ENCODE measurements at regions not wholly inside any gene's neighbourhood (a gene's known extent, or its start where the extent isn't known, plus 50 kb on each side); places are given as distances from the start of the nearest gene placed in this dataset.
"Not testable (repeated sequence)": the region's sequence is repeated elsewhere in the genome, so short reads cannot be mapped to it uniquely, and the experiment has no call there.

DNA sequence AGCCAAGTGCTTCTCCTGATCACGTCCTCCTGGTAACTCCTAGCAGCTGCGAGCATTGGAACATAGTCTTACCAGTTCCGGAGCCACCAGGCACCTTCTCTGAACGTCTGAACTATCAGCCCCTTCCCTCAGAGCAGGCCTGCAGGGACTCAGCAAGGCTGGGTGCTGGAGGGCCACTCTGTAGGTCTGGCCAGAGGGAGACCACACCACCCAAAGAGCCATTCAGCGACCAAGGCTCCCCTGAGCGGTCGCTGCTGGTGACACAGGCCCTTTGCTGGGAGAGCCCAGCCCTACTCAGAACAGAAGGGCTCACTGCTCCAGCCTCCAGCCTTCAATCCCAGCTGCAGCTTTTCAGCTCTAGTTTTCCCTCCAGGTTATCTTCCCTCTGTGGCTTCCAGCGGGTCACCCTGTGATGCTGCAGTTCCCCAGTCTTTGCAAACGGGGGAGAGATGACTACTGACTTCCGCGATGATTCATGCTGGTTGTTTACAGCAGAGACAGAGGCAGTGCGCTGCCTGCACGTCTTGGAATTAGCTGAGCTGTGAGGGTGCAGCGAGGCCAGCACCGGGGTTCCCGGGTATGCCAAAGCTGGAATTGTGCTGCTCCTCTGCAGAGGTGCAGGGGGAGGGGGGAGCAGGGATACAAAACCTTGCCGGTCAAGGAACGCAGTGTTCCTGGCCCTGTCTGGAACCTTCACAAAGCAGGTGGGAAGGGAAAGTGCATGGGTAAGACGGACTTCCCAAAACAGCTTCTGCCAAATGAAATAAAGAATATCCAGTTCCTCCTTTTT, 161.4 kb downstream of the LY86 start:
- peak; percentile 87 to 94 for DNase-seq

DNA sequence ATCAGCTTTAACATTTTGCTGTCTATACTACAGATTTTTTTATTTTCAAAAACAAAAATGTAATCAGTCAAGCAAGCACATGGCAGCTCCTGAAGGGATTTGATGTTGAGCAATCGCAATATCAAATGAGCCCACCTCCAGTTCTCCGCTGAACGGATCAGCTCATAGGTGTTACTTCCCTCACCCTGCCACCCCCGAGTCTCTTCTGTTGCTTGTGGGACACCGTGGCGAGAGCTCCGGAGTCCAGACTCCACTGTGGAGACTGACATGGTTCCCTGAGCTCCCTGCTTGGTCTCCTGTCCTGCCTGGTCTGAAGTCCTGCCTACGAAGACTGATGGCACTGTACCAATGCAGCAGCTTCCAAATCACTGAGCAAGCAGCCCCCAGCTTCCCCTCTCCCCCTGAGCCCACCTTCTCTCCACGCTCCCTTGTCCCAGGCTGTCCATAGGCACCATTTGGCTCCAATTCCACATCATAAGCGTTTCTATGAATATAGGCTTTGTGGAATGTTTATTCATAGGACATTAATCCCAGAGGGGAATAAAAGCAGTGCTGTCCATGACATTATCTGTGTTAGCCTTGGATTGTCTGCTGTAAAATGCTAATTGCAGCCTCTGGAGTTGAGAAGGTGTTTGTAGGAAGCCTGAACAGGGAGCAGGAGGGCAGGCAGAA, 162.2 kb downstream of the LY86 start:
- peak; percentile 18 to 54 for DNase-seq

DNA sequence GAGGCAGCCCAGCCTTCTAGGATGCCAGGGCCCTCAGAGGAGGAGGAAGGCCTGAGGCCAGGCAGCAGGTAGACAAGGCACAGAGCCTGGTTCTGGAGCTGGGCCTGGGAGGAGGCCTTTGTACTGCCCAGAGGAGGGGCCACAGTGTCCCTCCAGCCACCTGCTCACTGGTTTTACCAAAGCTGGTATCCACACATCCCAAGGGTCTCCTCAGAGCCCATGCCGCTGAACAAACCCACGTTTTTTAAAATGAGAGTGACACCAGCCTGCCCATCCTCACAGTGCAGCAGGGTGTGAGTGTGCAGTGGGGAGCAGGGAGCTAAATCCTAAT, 162.7 kb downstream of the LY86 start:
- DNase-seq: no peak

DNA sequence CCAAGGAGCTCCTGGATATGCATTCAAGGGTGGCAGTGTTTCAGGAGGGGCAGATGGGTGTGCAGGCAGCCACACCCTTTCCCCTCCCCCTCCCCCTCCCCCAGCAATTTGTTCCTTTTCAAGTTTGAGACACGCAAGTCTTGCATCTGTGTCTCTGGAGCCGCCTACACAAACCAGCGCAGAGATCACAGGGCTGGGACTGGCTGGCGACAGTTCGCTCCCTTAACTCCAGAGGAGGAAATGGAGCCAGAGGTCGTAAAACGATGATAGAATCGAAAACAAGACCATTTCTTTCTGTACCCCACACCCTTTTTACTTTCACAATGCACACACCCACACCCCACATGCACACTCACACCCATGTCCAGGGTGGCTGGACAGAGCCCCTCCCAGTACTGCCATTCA, 163.1 kb downstream of the LY86 start:
- peak; percentile 96 to 97 for DNase-seq

DNA sequence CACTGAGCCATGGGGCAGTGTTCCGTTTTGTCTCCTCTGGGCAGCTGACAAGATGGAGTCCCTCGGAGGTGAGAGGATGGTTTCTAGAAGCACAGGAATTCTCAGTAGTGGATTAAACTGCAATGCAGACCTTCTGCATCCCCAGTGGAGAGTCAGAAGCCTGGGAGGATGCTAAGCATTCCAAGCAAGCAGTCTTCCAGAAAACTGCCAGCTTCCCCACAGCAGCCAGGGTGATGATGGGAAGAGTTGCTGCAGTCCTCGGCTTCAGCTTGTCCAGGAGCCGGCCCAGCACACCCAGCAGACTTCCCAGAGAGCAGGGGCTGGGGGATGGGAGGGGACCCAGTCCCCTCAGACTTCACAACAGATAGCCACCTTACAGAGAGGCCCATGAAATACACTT, 163.6 kb downstream of the LY86 start:
- DNase-seq: no peak

DNA sequence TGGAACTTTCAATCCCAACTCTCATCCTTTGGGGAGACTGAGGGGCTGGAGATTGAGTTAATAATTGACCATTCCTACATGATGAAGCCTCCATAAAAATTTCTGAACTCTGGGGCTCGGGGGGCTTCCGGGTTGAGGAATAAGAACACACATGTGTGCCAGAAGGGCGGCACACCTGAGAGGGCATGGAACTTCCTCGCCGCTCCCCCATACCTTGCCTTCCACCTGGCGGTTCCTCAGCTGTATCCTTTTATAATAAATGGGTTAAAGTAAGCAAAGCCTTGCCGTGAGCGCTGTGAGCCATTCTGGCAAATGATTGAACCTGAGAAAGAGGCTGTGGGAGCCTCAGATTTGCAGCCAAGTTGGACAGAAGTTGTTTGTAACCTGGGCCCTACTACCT, 164.8 kb downstream of the LY86 start:
- DNase-seq: no peak

DNA sequence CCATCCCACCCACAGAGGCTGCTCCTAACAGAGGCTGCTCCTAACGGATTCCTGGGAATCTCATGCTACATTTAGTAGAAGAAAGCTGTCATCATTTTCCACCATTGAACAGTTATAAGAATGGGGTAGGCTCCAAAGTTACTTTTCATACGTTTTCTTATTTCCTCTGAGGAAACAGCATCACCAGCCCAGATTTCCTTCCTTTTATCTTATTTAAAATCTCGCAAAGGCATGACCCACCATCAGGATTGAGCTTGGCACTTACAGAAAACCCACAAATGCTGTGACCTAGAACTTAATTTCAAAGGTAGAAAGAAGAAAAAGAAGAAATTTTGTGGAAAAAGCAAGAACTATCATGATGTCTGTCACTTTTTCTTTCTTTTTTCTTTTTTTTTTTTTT, 168.0 kb downstream of the LY86 start:
- no peak for DNase-seq

DNA sequence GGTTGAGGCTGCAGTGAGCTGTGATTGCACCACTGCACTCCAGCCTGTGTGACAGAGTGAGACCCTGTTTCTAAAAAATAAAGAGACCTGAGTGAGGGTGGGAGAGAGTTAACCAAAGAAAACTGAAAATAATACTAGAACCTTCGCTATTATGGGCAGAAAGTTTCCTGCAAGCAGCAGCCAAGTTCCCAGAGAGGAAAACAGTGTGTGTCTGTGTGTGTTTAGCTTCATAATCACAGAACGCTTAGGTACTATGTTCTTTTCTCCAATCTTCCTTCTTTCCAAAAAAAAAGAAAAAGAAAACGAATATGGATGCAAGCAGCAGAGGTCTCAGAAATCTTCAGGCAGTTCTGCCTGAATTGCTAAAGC, 170.0 kb downstream of the LY86 start:
- DNase-seq: no peak

DNA sequence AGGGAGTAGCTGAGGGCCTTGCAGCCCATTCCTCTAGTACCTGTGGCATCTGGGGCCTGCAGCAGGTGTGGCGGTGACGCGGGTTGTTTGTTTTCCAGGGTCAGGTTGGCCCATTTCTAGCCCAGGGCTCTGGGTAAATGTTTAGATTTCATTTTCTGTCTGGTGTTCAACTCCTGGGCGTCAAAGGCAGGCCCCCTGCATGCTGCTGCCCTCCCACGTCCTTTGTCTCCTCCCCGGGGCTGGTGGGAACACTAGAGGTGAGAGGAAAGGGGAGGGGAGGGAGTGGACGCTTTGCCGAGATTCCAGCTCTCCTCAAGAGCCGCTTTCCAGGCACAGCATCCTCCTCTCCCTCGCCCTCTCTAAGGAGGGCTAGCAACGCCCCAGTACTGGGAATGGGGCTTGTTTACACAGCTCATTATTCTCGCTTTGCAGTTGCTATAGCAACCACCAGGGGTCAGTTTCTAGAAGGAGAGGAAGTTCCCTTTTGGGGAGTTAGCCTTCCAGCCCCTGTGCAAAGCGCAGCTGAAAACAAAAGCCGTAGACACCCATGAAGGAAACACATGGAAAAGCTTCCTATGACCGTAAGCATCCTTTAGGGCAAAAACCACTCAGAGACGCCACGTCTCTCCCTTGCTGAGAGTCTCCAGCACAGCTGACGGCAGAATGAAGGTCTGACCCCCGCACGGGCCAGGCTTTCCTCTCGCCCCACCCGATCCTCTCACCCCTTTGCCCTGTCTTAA, 170.6 kb downstream of the LY86 start:
- DNase-seq: peak; percentile 81 to 86

DNA sequence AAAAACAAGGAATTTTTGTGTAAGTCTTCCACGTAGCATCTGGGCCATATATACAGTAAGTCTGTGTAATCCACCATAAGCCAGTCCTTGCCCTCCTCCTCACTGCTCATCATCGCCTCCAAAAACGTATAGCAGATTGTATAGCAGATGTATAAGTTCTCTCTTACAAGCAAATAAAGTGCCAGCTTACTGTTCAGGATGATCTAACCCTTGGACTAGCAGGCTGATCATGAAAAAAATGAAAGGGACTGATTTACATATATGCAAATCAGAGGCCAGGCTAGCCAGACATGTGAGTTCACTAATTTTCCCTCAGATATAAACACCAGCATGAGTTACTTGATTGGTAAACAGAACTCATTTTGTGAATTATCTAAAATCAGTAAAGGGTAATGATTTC, 171.5 kb downstream of the LY86 start:
- no peak for DNase-seq

DNA sequence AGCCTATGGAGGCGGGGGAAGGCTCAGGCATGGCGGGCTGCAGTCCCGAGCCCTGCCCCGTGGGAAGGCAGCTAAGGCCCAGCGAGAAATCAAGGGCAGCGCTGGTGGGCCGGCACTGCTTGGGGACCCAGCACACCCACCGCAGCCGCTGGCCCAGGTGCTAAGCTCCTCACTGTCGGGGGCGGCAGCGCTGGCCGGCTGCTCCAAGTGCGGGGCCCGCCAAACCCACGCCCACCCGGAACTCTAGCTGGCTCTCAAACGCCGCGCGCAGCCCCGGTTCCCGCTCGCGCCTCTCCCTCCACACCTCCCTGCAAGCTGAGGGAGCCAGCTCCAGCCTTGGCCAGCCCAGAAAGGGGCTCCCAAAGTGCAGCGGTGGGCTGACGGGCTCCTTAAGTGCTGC, 174.0 kb downstream of the LY86 start:
- DNase-seq: not testable (repeated sequence)

DNA sequence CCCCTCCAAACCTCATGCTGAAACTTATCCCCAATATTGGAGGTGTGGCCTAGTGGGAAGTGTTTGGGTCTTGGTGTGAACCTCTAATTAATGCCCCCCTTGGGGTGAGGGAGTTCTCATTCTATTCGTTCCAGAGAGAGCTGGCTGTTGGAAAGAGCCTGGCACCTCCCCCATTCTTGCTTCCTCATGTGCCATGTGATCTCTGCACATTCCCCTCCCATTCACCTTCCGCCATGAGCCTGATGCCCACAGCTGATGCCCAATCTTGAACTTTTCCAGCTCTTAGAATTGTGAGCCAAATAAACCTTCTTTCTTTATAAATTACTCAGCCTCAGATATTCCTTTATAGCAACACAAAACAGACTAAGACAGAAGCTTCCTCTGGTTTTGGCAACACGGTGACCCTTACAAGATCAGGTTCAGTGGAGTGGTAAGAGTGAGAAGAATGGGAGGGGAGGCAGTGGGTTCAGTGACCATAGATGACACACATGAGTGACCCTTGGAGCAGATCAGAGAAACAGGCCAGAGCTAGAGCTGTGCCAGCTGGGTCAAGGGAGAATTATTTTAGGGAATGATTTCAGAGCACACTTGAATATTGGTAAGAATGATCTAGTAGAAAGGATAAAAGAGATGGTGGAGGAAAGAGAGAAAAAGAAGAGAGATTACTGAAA, 176.4 kb downstream of the LY86 start:
- peak in 1 of 2 donors; percentile 15 for DNase-seq

DNA sequence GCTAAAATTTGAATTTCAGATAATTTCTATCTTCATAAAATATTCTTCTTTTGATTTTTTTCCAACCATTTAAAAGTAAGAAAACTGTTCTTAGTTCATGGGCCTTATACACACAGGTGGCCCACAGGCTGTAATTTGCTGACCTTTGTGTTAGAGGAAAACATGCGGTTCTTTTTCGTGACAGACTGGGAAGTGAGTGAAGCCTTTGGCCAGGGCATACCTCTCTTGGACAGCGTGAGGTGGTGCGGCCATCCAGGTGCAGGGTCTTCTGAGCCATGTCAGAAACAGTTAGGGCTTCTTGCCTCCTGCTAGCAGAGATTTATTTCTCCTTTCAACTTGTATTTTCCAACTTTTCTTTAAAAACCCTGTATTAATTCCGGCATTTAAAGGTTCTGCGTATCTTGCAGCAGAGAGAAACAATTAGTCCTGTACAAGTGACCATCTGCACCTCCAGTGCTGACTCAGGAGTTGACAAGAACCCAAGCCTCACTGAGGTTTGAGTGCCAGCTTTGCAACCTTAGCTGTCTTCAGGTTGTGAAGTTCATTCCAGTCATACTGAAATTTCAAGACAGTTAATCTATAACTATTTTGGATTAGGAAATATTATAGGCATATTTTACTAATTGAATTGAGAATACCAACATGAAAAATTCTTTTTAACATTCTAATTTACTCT, 177.8 kb downstream of the LY86 start:
- DNase-seq: no peak

DNA sequence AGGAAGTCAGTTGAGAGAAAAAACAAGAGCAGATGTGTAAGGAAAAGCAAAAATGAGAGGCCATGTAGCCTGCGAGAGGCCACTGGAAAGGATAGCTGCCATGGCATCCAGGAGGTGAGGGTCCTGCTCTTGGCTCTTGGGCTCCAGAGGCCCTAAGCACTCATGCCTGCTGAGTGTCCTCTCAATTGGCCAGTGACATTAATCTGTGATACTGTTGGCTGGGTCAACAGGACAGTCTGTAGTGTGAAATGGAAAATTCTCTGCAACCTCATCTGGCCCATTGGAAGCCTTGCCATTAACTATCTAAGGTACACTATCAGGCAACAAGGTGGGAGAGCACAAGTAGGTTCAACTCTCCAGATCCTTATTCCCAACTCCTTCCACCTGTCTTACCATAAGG, 180.9 kb downstream of the LY86 start:
- DNase-seq: no peak

DNA sequence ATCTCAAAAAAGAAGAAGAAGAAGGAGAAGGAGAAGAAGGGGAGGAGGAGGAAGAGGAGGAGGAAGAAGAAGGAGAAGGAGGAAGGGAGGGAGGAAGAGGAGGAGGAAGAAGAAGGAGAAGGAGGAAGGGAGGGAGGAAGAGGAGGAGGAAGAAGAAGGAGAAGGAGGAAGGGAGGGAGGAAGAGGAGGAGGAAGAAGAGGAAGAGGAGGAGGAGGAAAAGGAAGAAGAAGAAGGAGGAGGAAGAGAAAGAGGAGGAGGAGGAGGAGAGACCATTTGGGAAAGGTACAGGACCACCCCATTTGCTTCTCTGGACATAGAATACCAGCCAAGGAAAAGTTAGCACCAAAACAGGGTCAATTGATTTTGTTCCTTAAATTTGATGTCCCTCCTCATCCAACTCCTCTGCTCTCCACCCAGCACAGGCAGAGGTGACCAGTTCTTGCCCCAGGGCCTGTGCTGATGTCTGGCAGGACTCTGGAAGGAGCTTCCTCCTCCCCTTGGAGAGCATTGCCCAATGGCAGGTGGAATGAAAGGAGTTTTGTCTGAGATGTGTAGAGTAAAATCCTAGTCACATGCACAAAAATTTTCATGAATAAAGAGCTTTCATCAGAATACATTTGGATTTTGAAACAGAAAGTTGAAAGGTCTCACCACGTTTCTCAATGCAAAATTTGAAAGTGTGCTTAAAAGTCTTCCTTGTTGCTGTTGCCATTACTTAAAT, 182.9 kb downstream of the LY86 start:
- DNase-seq: peak; percentile 25 to 70

DNA sequence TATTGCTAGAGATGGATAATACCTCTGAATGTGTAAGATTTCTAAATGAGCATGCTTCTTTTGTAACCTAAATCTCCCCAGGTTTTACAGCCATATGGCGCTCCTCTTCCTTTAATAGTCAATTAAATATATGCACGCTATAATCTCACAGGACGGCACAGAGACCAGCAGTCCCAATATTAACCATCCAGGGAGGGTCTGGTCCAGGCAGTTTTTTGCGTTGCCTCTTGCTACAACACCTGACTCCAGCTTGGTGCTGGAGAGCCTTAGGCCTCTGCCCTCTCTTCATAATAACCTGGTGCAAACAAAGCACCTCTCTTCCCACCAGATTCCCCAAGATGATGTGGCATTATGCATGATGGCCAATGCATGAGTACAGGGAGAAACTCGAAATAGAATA, 183.4 kb downstream of the LY86 start:
- no peak for DNase-seq

DNA sequence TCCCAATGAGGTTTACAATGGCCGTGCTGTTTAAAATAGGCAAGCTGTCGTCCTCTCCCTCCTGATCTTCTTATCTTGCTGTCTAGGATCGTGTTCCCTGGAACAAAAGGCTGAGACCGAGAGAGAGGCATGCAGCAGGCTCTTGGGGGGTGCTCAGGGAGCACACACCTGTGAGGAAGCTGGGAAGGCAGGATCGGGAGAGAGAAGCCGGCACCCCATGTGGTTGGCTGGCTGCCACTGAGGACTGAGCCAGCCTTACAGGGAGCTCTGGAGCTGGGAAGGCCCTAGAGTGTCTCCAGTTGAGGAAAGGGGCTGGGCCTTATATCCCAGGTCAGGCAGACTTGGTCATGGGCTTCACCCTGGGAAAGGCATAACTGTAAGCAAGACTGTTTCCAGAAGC, 184.2 kb downstream of the LY86 start:
- DNase-seq: no peak

DNA sequence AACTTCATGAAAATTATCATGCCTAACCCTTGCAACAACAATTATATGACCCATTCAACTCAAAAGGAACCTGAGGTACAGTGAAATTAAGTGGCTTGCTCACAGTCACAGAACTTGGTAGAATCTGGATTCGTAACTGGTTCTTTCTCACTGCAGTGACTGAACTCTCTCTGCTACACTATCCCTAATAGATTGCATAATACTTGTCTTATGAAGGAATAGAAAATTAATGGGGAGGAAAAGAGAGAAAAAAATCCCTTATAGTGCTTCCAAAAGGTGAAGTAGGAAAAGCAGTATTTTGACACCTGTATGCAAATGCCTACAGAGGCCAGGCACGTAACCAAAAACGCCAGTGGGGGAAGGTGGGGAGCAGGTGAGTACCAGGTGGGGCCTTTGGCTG, 186.6 kb downstream of the LY86 start:
- DNase-seq: no peak

DNA sequence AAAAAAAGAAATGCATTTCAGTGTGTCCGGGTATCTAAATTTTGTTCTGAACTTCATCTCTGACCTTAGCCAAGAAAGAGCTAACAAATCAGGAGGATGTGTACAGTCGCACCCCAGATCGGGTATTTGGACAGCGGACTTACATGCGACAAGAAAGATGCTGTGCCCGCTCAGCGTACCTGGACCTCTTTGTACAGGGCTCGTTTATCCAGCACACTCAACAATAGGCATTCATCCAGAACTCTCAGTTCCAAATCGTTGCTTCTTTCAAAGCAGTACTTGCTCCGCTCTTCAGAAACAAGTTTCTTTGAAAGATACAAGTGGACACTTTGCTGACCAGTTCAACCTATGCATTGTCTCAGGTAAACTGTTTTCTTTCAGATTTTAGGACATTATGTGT, 191.7 kb downstream of the LY86 start:
- no peak for DNase-seq

DNA sequence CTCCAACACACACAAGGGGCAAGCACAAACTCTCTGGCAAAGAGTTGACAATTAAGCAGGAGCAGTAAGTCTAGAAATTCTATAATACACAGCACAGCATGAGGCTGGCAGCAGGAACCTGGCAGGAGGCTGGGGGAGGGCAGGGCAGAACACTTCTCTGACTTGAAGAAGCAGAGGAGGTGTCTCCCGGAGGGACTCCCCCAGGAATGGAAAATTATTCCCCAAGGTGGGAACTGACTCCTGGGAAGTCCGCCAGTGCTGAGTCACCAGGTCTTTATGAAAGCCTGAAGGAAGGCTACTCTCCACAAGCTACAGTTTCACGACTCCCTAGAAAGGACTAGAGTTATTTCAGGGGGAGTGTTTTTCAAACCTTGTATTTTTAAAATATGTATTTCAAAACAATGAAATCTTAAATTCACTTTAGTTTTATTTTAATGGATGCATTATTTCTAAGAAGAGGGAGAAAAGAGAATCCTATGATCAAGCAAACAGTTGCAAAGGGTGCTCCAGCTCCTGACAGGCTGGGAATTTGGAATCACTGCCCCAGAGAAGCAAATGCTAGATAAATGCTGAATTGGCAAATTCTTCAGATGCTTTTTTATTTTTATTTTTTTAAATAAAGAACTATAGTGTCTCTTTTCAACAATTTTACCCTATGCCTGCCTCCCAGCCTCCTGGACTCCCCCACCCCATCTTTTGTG, 192.8 kb downstream of the LY86 start:
- DNase-seq: no peak

DNA sequence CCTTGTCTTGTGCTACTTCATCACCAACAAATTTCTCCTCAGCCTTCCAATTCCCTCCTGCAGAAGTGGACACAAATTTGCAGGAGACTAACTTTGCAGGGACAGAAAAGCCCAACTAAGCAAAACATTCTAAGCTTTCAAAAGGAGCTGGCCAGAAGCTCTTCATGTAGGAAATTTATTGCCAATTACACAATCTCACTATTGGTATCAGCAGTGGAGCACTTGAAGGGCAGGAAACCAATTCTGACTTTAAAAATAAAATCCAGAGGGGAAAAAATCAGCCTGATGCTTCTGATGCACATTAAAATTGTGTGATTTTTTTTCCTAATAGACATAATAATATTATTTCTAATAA, 193.3 kb downstream of the LY86 start:
- no peak for DNase-seq

DNA sequence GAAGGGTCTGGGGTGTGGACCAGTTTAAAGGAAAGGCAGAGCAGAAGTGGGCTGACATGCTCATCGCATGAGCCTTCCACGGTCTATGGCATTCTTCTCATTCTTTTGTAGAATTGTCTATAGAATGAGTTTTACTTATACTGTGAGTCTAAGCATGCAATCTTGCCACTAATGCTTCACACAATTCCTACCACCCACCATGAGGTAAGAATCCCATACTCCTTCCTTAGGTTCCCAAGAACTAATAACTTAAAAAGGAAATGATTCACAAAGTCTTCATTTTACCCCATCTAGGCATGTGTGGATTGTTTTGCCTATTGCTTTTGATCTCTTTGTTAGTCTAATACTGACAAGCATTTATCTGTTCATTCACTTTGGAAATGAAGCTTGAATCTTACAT, 195.2 kb downstream of the LY86 start:
- DNase-seq: no peak

Data from inflammatory macrophage (primary cell).